NB4 (cell line): ENCODE measurements at regions not wholly inside any gene's neighbourhood (a gene's known extent, or its start where the extent isn't known, plus 50 kb on each side); places are given as distances from the start of the nearest gene placed in this dataset.
"Not testable (repeated sequence)": the region's sequence is repeated elsewhere in the genome, so short reads cannot be mapped to it uniquely, and the experiment has no call there.

ENCODE experiments used
- DNase-seq: peaks from one replicate; pipeline ENCODE4 v3.0.0; 2010; ENCODE audit warnings: low read depth
- H3K4me3 ChIP-seq: one replicate; pipeline ENCODE4 v1.5.1; 2011; ENCODE audit warnings: mild to moderate bottlenecking, low read depth, low read length, moderate library complexity
- MYC ChIP-seq: IDR thresholded peaks from 2 replicates; pipeline ENCODE4 v1.6.1; 2011; ENCODE audit warnings: low read depth, low read length
- POLR2A ChIP-seq: IDR thresholded peaks from 2 replicates; pipeline ENCODE4 v1.6.1; 2011; ENCODE audit warnings: mild to moderate bottlenecking; ENCODE audit not compliant: insufficient read length; ENCODE audit errors: extremely low read depth
- TF ChIP-seq, protein P1 (sequence below): IDR thresholded peaks from one replicate; pipeline ENCODE4 v1.5.1; 2012; ENCODE audit warnings: low read depth, low read length
- TF ChIP-seq, protein P2 (sequence below): IDR thresholded peaks from 2 replicates; pipeline ENCODE4 v1.6.1; 2011; ENCODE audit warnings: low read depth, low read length

DNA sequence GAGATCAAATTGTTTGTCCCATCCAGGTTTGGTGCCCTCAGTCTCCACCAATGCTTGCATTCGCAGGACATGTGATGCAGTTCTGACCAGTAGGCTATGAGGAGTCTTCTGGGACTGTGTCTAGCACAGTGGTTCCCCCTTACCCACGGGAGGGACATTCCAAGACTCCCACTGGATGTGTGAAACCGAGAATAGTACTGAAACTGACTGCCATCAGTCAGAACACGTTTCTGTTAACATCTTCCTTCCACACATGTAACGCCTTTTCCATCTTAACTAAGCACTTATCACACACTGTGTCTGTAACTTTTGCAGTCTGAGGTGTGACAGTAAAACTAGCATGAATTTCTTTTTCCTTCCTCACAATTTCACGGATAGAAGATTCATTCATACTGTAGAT lies 74.7 kb downstream of the PTTG1 start:
- TF ChIP-seq, protein P1, sequence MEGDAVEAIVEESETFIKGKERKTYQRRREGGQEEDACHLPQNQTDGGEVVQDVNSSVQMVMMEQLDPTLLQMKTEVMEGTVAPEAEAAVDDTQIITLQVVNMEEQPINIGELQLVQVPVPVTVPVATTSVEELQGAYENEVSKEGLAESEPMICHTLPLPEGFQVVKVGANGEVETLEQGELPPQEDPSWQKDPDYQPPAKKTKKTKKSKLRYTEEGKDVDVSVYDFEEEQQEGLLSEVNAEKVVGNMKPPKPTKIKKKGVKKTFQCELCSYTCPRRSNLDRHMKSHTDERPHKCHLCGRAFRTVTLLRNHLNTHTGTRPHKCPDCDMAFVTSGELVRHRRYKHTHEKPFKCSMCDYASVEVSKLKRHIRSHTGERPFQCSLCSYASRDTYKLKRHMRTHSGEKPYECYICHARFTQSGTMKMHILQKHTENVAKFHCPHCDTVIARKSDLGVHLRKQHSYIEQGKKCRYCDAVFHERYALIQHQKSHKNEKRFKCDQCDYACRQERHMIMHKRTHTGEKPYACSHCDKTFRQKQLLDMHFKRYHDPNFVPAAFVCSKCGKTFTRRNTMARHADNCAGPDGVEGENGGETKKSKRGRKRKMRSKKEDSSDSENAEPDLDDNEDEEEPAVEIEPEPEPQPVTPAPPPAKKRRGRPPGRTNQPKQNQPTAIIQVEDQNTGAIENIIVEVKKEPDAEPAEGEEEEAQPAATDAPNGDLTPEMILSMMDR: no peak
- TF ChIP-seq, protein P2, sequence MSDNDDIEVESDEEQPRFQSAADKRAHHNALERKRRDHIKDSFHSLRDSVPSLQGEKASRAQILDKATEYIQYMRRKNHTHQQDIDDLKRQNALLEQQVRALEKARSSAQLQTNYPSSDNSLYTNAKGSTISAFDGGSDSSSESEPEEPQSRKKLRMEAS: no peak
- TF ChIP-seq MYC: no peak
- no peak for TF ChIP-seq POLR2A
- no peak overlapping the region for H3K4me3 ChIP-seq
- no peak for DNase-seq

DNA sequence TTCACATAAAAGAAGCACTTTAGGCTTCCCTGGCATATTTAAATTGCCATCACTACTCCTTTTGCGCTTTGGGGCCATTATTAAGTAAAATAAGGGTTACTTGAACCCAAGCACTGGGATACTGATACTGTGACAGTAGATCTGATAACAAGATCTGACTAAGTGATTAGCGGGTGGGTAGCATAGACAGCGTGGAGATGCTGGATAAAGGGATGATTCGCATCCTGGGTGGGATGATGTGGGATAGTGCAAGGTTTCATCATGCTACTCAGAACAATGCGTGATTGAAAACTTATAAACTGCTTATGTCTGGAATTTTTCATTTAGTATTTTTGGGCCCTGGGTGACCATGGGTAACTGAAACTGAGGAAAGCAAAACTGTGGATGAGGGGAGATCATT lies 75.1 kb downstream of the PTTG1 start:
- H3K4me3 ChIP-seq: no peak overlapping the region
- TF ChIP-seq POLR2A (no peak), MYC (no peak)
- TF ChIP-seq, protein P1: no peak
- TF ChIP-seq, protein P2: no peak
- DNase-seq: no peak

DNA sequence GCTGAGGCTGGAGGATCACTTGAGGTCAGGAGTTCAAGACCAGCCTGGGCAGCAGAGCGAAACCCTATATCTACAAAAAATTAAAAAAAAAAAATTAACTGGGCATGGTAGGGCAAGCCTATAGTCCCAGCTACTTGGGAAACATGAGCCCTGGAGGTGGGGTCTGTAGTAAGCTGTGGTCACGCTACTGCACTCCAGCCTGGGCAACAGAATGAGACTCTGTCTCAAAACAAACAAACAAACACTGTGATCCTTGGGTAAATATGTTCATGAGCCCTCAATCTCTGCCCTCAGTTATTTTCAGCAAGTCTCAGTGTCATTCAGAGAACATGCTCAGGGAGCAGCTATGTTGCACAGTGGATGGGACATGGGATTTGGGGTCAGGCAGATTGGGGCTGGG lies 76.2 kb downstream of the PTTG1 start:
- DNase-seq: no peak
- no peak overlapping the region for H3K4me3 ChIP-seq
- TF ChIP-seq, protein P2: no peak
- TF ChIP-seq MYC (no peak), POLR2A (no peak)
- TF ChIP-seq, protein P1: no peak

DNA sequence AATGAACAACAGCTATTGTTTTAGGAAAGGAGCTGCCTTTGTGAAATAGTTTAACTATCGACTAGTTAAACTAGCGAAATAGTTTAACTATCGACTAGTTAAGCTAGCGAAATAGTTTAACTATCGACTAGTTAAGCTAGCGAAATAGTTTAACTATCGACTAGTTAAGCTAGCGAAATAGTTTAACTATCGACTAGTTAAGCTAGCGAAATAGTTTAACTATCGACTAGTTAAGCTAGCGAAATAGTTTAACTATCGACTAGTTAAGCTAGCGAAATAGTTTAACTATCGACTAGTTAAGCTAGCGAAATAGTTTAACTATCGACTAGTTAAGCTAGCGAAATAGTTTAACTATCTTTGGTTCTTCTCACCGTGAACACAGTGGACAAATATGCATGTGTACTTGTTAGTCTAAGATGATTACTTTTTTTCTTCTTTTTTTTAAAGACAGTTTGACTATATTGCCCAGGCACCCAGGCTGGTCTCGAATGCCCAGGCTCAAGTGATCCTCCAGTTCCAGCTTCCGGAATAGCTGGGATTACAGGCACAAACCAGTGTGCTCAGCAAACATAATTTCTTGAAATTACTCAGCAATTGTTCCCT lies 76.9 kb downstream of the PTTG1 start:
- not testable (repeated sequence) for H3K4me3 ChIP-seq, DNase-seq

DNA sequence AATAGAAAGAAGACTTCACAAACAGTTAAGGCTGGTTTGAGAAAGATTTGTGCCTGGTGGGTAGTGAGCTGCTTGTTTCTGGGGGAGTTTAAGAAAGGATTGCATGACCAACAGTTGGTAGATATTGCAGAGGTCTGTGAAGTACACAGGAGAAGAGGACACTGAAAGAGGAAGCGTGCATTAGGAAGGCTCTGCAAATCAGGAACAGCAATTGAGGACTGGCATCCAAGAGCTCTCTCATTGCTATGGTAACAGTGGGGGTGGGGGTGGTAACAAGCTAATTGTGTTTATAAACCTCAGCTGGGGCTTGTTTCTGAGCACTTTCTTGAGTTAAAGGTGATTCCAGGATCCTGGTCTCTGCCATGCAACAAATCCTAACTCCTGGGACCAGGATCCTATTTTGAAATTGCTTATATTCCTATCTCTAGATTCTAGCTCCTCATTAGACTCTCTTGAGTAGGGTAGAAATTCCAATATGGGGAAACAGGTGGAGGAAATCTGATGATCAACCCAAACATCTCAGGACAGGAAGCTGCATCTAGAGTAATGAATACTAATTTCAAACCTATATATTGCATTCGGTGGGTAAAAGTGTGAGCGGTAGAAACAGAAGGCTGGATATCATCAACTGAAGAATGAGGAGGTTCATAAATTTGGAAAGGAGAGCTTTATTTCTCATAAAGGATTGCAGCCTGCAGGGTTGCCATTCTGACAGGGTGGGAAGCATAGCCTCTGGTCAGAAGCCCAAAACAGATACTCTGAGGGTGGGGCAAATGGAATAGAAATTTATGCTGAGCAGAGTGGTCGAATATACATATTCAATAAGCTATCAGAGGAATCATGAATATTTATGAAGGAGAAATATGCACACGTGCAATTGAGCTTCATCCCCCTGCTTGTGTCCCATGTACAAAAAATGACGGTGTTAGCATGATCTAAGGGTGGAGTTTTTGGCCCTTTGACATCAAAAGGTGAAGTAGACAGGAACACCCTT lies 79.4 kb downstream of the PTTG1 start:
- peak; percentile 31 for DNase-seq
- no peak overlapping the region for H3K4me3 ChIP-seq
- no peak for TF ChIP-seq MYC
- no peak for TF ChIP-seq POLR2A
- TF ChIP-seq, protein P2: no peak
- TF ChIP-seq, protein P1: no peak

DNA sequence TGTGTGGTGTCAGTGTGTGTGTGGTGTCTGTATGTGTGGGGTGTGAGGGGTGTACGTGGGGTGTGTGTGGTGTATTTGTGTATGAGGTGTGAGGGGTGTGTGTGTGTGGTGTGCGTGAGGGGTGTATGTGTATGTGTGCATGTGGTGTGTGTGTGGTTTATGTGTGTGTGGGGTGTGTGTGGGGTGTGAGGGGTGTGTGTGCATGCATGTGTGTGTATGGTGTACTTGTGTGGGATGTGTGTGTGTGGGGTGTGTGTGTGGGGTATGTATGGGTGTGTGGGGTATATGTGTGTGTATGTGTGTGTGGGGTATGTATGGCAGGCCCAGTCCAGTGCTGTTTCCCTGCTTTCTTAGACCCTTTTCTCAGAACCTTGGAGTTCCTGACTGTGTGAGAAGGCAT lies 83.3 kb downstream of the PTTG1 start:
- DNase-seq: no peak
- H3K4me3 ChIP-seq: no peak overlapping the region
- no peak for TF ChIP-seq POLR2A
- TF ChIP-seq, protein P2: no peak
- TF ChIP-seq MYC: no peak
- TF ChIP-seq, protein P1: no peak
